CD1c-positive myeloid dendritic cell (primary cell): ENCODE measurements at regions not wholly inside any gene's neighbourhood (a gene's known extent, or its start where the extent isn't known, plus 50 kb on each side); places are given as distances from the start of the nearest gene placed in this dataset.
"Not testable (repeated sequence)": the region's sequence is repeated elsewhere in the genome, so short reads cannot be mapped to it uniquely, and the experiment has no call there.

Experiments used
- DNase-seq: peaks from one replicate; pipeline ENCODE4 v3.0.0-alpha.2; 2016; ENCODE audit errors: extremely low spot score

DNA sequence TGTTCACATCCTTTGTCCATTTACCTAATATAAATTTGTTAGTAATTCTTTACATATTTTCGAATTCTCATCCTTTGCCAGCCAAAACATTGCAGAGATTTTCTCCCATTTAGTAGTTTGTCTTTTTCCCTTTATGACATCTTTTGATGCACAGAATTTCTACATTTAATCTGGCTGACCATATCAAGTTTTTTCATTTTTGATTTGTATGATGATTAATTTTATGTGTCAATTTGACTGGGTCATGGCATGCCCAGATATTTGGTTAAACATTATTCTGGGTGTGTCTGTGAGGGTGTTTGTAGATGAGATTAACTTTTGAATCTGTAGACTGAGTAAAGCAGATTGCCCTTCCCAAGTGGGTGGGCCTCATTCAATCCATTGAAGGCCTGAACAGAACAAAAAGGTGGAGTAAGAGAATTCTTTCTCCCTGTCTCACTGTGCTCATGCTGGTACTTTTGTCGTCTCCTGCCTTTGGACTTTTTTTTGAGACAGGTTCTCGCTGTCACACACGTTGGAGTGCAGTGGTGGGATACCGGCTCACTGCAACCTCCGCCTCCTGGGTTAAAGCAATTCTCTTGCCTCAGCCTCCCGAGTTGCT is 72.1 kb upstream of the EPB41L1 start:
- DNase-seq = no peak

DNA sequence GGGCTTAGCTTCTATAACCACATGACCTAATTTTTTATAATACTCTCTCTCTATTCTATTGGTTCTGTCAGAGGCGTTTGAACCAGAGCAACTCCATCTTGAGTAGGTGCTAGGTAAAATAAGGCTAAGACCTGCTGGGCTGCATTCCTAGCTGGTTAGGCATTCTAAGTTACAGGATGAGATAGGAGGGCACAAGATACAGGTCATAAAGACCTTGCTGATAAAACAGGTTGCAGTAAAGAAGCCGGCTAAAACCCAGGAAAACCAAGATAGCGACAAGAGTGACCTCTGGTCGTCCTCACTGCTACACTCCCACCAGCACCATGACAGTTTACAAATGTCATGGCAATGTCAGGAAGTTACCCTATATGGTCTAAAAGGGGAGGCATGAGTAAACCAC is 71.3 kb upstream of the EPB41L1 start:
- not testable (repeated sequence) for DNase-seq

DNA sequence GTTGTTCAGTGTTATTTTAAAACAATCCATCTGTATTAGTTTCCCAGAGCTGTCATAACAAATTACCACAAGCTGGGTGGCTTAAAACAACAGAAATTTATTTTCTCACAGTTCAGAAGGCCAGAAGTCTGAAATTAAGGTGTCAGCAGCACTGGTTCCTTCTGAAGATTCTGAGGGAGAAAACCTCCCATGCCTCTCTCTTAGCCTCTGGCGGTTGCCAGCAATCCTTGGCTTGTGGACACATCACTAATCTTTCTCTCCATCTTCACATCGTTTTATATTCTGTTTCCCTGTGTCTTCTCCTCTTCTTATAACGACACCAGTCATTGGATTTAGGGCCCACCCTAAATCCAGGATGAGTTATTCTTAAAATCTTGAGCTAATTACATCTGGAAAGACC is 70.2 kb upstream of the EPB41L1 start:
- no peak for DNase-seq

DNA sequence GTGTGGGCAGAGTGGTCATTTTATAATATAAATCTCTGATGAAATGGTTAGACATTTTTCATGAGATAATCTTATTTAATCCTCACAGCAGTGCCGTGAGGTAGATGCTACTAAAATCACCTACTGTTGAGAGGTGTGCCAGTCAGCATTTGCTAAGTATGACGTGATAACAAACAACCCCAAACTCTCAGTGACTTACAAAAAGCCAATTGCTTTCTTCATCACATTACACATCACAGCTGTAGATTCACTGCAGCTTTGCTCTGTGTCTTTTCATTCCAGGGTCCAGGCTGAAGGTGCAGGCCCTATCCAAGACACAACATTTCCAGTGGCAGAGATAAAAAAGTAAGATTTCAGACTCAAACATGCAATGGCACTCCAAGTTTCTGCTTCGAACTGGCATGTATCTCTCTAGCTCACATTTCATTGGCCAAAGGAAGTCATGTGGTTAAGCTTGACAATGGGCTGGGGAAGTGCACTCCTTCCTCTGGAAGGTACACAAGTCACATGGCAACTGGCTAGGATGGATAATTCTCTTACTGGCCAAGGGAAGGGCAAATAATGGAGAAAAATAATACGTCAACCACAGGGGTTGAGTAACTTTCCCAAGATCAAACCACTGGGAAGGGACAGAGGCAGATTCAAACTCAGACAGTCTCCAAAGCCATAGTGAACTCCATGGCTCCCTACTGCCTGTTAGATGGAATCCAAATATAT is 69.5 kb upstream of the EPB41L1 start:
- DNase-seq = peak; percentile 57

- DNase-seq = peak; percentile 79
These were observed 68.8 kb upstream of the EPB41L1 start for GRCh38 chr20:36085686-36086267.

DNA sequence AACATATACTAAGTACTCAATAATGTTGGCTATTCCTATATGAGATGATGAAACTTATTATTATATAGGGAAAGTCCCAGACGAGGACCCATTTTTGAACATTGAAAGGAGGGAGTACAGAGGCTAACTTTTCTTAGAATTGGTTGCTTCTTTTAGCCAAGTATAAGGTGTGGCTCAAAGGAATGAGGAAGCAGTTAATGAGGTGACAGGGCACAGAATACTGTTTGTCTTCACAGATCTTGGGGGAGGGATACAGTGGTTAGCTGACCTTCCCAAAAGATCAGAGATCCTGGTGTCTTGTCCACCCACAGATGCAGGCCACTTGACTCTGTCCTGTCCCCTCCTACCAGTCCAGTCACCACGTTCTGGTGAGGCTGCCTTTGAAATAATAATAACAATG is 67.8 kb upstream of the EPB41L1 start:
- peak; percentile 67 for DNase-seq

DNA sequence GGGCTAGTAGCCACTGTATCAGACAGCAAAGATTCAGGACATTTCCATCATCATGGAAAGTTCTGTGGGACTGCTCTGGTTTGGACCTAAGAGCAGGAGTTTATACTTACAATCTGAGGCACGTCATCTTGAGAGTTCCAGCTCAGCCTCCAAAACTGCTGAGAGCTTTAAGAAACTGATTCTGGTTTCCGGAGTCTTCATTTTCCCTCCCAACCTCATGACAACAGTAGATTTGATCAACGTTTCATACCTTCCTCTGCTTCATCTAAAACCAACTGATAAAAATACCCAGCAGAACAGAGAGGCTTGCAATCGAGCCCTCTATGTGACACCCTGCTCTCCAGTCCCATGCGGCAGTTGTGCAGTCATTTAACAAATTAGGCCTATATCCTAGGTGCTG is 64.3 kb upstream of the EPB41L1 start:
- no peak for DNase-seq

DNA sequence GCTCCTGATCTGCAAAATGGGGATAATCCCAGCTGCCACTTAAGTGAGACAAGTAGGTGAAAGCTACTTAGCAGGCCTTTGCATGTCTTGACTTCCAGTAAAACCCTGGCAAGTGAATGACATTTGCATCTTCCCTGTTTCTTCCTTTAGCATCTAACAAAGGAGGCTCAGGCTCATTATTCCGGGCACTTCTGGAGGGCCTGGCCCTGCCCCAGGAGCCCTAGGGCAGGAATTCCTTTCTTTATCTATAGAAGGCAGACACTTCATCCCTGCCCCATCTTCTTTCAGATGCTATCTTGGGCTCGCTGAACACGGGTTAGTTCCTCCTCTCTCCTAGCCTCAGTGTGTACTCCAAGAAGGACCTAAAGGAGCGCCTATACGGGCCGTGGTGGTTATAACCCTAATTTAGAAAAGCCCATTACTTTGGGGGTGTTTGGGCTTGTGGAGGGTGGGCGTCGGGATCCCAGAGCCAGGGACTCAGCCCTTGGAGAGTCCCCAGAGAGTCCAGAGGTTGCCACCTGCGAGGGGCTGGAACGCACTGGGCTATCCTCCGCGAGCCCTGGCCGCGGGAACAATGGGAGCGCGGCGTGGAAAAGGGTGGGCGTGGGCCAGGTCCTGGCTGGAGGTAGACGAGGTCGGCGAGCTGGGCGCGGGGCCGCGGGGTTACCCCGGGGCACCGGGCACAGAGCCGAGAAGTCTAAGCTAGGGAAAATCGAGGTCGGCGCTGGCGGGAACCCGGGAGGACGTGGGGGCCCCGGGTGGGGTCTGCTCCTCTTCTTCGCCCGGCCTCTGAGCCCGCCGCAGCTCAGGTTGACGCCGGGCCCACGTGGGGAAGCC is 62.8 kb upstream of the EPB41L1 start:
- no peak for DNase-seq

DNA sequence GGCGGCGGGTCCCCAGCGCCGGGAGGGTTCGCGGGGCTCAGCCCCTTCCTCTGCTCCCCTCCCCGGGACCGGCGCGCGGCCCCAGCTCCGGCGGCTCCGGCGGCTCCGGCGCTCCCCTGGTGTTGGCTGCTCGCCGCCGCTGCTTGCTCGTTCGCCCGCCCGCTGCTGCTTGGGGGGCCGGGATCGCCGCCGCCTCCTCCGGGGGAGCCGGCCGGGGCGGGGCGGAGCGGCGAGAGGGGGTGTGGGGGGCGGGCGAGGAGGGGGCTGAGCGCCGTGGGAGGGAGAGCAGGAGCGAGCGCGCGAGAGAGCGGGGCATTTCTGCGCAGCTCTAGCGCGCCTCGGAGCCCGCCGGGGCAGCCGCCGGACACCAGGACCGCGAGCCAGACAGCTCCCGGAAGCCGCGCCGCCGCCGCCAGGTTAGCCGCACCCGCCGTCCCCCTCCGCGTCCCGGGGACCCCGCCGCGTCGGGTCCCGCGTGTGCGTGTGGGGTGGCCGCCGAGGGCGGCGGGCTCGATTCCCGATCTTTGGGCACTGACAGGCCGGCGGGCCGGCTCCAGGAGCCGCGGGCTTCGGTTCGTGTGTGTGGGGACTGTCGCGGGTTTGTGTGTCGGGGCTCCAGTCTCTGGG is 62.0 kb upstream of the EPB41L1 start:
- no peak for DNase-seq

DNA sequence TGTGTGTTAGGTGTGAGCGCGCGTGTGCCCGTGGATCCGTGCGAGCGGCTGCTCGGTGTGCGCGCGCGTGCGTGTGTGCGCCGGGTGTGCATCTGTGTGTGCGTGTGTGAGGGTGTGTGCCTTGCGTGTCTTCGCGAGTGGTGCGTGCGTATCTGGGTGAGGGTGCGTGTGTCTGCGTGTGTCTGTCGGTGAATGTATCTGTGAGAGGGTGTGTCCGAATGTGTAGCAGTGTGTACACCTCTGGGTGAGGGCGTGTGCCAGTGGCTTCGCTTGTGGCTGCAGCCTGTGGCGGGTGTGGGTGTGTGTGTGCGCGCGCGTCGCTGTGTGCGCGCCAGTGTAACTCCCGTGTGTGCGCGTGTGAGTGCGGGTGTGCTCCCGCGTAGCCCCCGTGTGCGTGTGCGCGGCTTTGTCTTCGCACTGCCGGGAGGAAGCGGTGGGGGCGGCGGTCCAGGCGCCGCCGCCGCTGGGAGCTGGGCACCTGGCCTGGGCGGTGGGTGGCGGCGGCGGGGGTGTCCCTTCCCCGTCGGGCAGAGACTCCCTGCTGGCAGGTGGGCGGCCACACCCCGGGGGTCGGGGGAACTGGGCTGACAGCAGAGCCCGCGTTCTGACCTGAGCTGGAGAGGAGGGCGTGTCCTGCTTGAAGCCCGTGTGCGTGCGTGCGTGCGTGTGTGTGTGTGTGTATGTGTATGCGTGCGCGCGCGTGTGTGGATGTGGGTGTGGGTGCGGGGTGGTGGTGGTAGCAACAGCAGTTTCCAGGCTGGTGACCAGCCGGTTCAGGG is 61.3 kb upstream of the EPB41L1 start:
- peak; percentile 49 for DNase-seq

DNA sequence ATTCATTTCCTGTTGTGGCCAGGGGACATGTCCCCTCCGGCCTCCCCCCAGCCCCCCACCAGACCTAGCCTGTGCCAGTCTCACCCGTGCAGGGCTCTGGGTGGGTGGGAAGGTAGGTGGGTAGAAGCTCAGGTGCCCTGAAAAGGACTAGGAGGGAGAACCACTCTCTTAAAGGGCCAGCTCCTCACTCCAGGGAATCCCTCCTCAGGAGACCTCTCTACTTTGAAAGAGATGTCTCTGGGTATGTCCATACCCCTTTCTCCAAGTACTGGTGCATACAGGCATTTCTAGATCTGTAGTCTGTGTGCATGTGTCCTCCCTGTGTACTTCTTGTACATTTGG is 60.8 kb upstream of the EPB41L1 start:
- DNase-seq = no peak

DNA sequence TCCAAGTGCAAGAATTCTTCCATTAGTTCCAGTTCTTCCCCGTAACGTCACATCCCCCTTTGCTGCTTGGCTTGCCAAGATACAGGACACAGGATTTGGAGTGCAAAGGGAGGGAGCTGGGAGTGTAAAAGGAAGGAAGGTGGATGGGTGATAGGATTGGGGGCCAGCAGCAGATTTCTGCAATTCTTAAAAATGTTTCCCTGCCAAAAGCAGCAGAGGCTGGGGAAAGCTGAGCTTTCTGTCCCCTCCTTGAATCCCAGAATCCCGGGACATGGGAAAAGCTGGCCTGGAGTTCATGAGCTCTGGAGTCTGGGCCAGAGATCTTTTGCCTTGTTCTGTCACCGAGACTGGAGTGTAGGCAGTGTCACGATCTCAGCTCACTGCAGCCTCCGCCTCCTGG is 60.0 kb upstream of the EPB41L1 start:
- DNase-seq = no peak

DNA sequence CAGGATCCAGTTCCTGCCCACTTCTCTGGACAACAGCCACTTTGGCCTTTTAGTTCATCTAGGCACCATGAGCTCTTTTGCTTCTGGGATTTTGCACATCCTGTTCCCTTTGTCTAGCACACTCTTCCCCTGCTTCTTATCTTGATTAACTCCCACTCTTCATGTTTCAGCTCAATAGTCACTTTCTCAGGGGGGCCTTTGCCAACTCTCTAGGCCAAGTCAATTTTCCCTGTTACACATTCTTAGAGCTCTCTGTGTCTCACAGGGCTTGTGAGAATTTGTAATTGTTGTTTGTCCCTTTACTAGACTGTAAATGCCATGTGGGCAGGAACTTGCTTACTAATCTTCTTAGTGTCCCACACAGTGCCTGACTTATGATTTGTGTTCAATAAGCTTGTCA is 58.1 kb upstream of the EPB41L1 start:
- DNase-seq = no peak

DNA sequence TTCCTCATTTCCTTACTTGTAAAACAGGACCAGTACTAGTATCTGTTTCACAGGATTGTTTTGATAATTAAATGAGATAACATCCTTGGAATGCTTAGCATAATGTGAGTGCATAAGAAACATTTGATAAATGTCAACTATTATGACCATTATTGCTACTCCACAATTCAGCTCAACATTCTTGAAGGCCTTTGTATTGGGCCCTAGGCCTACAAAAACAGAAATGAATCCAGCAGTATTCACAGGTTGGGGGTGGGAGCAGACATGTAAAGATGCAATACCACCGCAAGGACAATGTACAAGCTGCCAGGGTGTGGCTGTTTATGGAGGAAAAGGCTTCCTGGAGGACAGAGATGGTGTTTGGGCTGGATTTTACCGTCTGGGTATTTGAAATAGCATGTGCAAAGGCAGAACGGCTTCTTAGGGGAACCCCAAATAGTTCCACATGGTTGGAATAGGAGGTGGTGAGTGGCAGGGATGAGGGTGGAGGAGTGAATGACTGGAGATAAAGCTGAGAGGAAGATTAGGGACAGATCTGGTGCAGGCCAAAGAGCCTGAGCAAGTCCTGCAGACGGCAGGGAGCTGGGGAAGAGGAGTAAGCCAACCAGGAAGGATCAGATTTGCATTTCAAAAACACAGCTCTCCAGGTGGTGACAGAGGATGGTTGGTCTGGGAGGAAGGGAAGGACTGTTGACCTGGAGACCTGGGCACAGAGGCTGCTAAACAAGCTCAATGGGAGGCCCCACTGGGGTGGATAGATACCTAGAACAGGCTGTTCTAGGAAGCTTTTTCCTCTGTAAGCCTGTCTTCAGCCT is 57.0 kb upstream of the EPB41L1 start:
- DNase-seq = no peak

GRCh38 chr20:36098364-36098763 is 56.2 kb upstream of the EPB41L1 start:
- DNase-seq = peak; percentile 88

DNA sequence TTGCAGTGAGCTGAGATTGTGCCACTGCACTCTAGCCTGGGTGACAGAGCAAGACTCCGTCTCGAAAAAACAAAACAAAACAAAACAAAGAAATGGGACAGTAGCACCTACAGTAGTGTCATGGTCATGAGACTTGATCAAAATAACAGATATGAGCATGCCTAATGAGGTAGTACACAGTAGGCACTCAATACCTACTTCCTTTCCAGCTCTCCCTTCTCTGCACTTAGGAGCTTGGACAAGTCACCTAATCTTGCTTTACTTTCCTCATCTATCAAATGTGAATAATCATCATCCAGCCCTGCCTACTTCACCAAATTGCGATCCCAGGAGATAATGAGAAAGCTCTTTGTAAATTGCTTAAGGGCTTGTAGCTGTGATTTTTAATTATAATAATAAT is 55.4 kb upstream of the EPB41L1 start:
- no peak for DNase-seq

DNA sequence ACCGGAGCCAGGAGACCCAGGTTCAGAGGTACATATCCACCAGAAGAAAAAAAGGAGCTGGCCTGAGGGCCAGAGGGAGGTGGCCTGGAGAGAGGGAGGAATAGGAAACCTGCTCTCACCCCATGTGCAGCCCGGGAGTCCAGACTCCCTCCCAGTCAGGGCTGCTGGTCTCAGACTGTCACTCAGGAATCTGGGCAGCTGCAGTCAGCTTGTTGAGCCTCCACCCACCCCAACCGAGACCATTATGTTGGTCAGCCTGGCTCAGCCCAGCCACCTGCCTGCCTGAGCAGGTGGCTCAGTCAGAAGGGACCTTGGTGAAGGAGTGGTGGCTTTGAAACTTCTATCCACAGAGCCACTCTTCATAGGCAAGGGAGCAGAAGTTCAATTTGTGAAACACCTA is 53.3 kb upstream of the EPB41L1 start:
- no peak for DNase-seq

DNA sequence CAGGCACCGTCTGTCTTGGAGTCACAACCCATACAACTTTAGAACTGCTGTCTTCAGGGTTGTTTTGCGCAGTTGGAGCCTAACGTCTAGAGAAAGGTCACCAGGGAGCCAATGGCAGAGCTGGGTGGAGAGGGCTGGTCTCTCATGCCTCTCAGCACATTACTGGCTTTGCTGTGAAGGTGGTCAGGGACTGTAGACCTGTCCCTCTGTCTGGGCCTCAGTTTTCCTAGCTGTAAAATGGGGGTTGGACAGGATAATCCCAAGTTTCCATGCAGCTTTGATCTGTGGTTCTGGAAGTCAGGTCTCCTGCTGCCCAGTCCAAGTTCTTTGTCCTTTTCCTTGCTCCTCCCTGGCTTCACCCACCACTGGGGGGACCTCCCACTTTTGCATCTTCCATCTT is 52.2 kb upstream of the EPB41L1 start:
- no peak for DNase-seq

DNA sequence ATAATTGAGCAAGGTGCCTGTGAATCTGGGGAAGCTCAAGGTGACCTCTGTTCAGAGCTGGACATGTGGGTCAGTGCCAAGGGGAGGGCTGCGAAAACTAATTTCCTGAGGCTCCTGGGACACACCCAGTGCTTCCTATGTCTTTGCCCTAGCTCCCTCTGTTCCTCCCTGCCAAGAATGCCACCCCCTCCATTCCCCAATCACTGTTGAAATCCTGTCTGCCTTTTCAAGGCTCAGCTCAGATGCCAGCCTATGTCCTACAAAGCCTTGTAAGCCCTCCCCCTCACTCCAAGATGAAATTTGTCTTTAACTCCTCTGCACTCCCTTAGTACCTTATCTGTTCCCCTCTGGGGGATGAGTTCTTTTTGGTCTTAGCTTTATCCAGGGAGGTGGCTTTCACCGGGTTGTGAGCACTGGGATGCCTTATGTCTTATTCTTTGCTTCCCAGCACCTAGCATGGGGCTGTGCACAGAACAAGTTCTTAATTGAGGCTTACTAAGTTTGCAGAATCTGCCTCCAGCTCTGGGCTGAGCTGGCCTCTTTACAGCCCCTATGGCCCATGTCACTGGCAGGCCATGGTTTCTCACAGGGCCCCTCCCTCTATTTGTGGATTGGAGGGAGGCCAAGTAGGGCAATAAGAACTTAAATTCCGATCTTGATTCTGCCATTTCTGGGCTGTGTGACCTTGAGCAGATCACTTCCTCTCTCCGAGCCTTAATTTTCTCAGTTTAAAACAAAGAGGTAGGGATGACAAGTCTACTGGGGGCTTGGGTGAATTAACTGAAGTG is 51.5 kb upstream of the EPB41L1 start:
- DNase-seq = no peak

- peak; percentile 23 for DNase-seq
These were observed 50.3 kb upstream of the EPB41L1 start for GRCh38 chr20:36104244-36104643.
